Activated CD4-positive, CD25-positive, alpha-beta regulatory T cell treated with anti-CD3 and anti-CD28 coated beads, Interleukin-2, amount 50 U/mL, for 72 hours (primary cell): ENCODE measurements at regions not wholly inside any gene's neighbourhood (a gene's known extent, or its start where the extent isn't known, plus 50 kb on each side); places are given as distances from the start of the nearest gene placed in this dataset.

Experiments
- DNase-seq: peaks from one replicate; pipeline ENCODE4 v3.0.0; 2021

GRCh38 chr2:2704428-2705090 lies 373.5 kb upstream of the MYT1L start:
- no peak for DNase-seq

GRCh38 chr2:2703762-2704427 lies 372.8 kb upstream of the MYT1L start:
- DNase-seq, result no peak

DNA sequence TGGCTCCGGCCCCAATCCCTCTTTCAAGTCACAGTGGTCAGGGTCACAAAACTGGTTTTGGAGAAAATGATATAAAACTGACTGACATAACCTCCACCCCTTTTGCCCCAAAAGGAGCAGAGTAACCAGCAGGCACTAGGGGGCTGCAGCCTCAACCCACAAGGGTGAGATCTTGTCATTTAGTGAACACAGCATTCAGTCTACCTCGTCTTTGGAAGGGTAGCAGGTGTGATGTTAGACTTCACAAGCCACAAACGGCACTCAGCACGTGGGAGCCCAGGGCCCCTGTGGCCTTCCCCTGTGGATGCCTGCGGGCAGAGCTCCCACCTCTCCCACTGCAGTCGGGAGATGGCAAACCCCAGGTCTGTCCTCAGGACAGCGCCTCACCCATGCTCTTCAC lies 372.1 kb upstream of the MYT1L start:
- no peak for DNase-seq

- DNase-seq, result no peak
Observed at GRCh38 chr2:2702385-2702784, 371.3 kb upstream of the MYT1L start.

GRCh38 chr2:2701813-2702212 lies 370.7 kb upstream of the MYT1L start:
- DNase-seq, result no peak

DNA sequence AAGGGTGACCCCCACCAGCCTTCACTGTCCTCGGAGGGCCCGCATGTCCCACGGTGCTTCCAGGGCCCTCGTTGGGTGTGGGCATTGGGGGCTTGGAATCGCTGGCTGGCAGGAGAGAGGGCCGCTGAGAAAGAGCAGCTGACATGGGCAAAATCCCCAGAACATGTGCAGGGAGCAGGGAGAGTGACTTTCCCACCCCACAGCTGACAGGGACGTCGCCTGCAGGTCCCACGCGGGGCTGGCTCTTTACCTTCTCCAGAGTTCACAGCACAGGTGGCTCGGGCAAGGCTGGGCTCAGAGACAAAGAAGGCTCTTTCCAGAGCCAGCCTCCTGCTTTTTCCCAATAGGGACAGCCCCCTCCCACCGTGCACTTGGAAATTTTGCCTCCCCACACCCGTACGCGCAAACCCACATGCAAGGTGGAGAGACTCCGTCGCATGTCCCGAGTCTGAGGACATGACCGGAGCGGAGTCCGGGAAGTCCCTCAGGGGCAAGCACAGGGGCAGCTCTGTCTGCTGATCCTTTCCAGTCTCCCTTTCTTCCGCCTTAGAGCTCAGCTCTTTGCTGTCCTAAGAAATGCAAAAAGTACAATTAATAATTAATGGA lies 370.2 kb upstream of the MYT1L start:
- no peak for DNase-seq

DNA sequence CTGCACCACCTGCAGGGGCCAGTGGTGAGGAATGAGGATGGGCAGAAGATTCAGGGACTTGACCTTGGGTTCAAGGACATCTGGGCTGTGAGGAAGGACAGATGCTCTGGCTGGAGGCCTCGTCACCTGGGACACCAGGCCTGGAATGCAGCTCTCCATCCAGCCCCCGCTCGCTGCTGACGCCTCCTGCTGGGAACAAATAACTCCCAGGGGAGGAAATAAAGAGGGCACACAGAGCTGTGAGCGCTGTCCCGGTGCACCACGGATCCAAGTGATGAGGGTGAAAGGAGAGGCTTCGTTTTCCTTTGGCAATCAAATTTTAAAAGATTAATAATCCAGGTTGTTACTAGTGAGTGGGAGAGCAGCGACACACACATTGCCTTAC lies 368.0 kb upstream of the MYT1L start:
- DNase-seq, result no peak

DNA sequence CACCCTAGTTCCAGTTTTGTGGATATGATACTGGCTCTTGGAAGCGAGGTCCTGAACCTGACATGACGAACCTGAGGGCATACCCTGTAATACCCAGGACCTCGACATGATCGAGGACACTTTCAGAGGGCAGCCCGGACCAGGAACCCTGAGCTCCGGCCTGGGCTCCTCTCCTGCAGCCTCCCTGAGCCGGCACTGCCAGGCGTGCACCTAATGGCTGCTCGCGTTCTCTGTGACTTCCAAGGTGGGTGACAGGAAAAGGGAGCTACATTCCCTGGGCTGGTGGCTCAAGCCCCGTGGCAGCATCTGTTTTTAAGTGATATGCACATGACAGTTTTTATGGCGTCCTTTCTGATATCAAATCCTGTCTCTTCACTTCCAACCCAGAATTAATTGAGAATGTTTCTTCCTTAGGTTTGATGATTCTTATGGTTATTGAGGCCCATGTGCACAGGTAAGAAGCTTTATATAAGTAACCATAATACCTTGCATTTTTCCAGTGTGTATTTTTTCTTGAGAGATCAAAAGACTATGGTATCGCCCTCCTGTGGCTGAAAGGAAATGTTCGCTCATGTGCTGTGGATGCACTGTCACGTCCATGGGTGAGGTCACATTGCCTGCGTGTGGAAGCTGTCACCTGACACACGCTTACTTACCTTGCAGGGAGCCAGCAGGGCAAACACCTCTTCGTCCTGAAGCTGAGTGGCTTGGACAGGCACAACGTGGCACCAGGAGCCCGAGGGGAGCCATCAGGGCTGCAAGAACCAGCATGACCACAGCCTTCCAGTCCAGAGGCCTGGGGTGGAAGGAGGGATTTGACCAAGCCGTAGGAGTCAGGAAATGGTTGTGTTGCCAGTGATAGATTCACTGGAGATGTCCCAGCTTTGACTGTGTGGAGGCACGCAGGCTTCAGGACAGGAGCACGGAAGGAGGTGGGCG lies 367.4 kb upstream of the MYT1L start:
- no peak for DNase-seq

GRCh38 chr2:2696733-2697455 lies 365.8 kb upstream of the MYT1L start:
- no peak for DNase-seq

- DNase-seq, result no peak
Observed at GRCh38 chr2:2696325-2696724, 365.2 kb upstream of the MYT1L start.

GRCh38 chr2:2694746-2695145 lies 363.7 kb upstream of the MYT1L start:
- no peak for DNase-seq

DNA sequence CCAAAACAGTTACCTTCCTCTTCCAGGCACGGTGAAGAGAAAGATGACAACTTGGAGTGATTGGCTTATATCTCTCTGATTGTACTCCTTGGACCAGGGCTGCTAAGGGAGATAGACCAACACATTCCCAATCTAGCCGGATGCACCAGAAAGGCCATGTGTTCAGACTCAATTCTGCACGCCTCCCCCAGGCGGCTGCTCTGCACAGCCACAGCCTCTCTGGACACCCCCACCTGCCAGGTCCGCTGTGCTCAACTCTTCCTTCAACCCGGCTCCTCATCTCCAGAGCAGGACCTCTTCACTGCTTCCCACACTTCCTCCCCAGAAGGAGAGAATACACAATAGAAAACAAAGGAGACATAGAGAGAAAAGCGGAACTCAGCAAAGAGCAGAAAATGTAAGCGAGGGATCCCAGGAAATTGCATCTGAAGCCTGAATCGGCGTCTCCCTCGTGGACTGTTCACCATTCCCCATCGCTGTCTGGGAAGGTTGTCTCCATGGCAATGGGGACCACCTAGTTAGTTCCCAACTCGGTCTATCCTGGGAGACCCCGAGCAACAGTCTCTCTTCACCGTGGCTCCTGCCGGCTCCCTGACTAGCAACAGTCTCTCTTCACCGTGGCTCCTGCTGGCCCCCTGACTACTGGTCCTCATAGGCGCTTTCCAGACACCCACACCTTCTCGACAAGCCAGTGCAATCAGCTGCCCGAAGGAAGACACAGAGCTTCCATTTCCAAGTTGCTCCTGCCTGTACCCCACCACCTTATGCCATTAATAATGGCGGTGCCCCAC lies 361.7 kb upstream of the MYT1L start:
- no peak for DNase-seq

DNA sequence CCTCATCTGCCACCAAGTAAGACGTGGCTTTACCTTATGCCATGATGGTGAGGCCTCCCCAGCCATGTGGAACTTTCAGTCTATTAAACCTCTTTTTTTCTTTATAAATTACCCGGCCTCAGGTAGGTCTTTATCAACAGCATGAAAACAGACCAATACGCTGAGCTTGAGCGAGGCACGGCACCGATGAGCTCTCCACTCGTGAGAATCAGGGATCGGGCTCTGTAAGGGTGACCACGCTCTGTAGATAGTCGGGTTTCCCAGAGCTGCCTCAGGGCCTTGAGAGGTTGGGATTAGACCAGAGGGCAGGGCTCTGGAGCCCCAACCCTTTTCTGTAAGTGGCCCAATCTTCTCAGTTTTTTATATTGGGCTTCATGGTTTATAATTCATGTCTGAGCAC lies 360.3 kb upstream of the MYT1L start:
- no peak for DNase-seq

DNA sequence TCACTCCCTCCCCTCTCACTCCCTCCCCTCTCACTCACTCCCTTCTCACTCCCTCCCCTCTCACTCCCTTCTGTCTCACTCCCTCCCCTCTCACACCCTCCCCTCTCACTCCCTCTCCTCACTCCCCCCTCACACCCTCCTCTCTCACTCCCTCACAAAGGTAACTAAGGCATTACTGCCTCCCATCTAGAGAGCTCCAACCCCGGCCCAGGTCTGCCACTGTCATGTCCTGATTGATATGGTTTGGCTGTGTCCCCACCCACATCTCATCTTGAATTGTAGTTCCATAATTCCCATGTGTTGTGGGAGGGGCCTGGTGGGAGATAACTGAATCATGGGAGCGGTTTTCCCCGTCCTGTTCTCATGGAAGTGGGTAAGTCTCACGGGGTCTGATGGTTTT lies 359.9 kb upstream of the MYT1L start:
- DNase-seq, result no peak

DNA sequence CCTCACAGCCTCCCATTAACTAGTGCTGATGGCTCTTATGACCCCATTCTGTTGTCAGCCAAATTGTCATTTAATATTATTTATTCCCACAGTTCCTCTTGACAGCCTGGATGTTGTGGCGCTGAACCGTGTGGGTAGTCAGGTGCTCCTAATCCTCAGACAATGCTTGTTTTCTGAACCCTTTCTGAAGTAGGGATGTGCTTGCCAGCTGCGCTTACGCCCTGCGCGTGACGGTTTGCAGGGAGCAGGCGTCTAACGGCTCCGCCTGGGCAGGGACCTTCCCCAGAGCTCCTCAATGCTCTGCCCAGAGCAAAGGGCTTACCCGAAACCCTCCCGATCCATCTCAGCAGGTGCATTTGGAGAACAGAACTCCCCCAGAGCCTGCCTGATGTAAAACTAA lies 358.2 kb upstream of the MYT1L start:
- DNase-seq, result no peak

DNA sequence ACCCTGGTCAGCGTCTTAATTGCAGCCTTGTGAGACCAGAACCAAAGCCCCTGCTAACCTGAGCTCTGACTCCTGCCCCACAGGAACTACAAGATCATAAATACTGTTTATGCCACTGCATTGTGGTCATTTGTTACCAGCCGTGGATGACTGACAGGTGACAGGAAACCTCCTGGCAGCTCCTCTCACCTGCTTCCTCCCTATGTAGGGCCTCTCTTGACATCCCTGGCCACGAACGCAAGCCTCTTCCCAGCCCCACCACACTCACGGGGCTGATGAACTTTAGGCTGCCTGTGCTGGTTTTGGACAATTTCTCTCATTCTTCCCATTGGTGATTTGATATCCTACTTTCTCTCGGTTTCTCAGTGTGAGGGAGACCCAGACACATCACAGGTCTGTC lies 357.2 kb upstream of the MYT1L start:
- no peak for DNase-seq

- DNase-seq, result no peak
Observed at GRCh38 chr2:2687745-2688144, 356.7 kb upstream of the MYT1L start.

- DNase-seq, result no peak
Observed at GRCh38 chr2:2686222-2686621, 355.1 kb upstream of the MYT1L start.

DNA sequence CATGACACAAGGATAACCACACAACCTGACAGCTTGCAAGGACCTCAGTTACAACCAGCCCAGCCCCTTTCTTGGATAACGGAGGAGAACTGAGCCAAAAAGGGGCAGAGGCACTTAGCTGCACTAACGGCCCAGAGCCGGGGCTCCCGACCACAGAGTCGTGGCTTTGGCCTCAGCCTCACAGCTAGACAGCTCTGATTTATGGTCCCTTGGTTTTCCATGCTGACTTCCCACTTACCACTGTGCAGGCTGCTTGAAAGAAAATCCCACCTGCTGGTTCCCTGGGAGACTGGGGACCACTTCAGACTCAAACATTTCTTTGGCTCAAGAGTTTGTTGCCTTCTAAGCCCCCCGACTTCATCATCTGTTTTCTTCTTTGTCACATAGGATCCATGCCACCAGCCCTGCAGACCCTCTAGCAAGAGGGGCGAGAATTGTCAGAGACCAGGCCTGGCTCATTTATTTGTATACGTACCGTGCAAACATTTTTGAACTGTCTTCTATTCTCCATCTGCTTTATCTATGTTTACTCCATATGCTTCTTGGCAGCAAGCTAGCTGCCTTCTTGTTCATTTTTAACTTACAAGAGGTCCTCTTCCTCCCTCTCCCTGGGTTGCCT lies 352.6 kb upstream of the MYT1L start:
- DNase-seq, result no peak

GRCh38 chr2:2682700-2683342 lies 351.7 kb upstream of the MYT1L start:
- DNase-seq, result no peak

DNA sequence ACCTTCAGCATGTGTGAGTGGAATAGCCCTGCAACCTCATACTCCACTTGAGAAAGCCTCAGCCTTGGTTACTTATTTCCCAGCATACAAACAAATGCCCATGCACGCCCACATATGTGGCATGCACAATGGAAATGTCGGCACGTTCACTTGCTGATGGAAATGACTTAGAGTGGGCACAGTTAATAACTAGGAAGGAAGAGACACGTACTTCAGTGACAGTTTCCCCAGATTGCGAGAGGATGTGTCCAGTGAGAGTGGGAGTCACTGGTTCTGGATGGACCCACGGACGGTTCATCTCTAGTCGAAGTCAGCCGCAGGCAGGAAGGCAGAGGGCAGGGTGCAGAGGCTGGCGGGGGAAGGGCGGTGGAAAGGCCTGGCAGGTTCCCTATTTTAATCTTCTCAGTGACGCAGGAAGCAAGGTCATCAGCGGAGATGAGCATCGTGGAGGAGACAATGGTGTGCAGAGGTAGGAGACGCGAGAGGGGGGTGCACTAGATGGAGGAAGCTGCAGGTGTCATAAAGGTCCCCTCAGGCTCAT lies 350.7 kb upstream of the MYT1L start:
- no peak for DNase-seq
